ENCODE measurements at regions not wholly inside any gene's neighbourhood (a gene's known extent, or its start where the extent isn't known, plus 50 kb on each side); places are given as distances from the start of the nearest gene placed in this dataset.

DNA sequence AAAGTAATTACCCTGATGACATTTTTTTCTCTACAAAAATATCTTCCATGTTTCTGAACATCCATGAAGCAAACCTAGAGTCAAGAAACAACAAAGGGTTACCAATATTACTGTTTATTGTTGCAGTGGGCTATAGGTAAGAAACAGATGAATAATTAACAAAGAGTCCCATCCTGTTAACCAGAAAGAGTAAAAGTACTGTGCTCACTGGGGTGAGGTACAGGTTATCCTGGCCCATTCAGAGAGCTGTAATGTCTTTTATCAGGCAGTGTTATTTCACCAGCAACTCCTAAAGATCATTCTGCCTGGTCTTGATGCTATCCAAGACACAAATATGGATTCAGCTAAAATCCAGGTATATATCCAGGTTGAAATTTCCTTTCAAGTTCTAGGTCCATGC, 754.9 kb downstream of the SATB2 start:
- no peak overlapping the region for H3K4me3 ChIP-seq (ENCODE audit: low read depth, poor library complexity, severe bottlenecking)
- intact Hi-C loops (cut with DNase I; ENCODE audit: low total_unique reads) = no loop called here
- no peak for DNase-seq (ENCODE audit: low spot score in 2 of 2)
- TF ChIP-seq CTCF (IDR thresholded peaks at IDR 0.05) = no peak
- TF ChIP-seq POLR2A (IDR thresholded peaks at IDR 0.05) = no peak

GRCh38 chr2:198701481-198701880, 756.3 kb downstream of the SATB2 start:
- H3K4me3 ChIP-seq (ENCODE audit: low read depth, poor library complexity, severe bottlenecking) = no peak overlapping the region
- 93% methylated on average over 1 of the region's 1 CpG for WGBS, 2 donors
- DNase-seq (ENCODE audit: low spot score in 2 of 2) = no peak
- no peak for TF ChIP-seq CTCF (IDR thresholded peaks at IDR 0.05)
- no peak for TF ChIP-seq POLR2A (IDR thresholded peaks at IDR 0.05)
- intact Hi-C loops (cut with DNase I; ENCODE audit: low total_unique reads) = no loop called here

DNA sequence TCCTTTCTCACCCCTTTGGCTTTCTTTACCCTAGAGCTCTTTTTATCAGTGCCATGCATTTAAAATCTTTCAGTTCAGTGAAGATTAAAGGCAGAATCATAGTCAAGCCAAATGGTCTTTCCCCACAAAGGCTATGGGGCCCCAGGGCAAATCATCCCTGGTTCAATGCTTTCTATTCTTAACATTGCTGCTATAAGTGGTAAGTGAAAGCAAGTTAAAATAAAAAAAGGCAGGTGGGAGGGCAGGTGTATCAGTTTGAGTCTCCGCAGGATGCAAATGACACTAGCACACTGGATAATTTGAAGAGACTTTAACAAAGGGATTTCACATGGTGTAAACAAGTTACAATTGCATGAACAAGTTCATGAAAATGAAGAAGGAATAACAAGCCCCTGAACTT, 757.4 kb downstream of the SATB2 start:
- 92 to 94% methylated on average over 1 of the region's 1 CpG for WGBS, 2 donors
- no peak for TF ChIP-seq CTCF (IDR thresholded peaks at IDR 0.05)
- TF ChIP-seq POLR2A (IDR thresholded peaks at IDR 0.05) = no peak

GRCh38 chr2:198698230-198698629, 759.5 kb downstream of the SATB2 start:
- H3K4me3 ChIP-seq (ENCODE audit: low read depth, poor library complexity, severe bottlenecking) = no peak overlapping the region
- intact Hi-C loops (cut with DNase I; ENCODE audit: low total_unique reads) = no loop called here
- TF ChIP-seq CTCF (IDR thresholded peaks at IDR 0.05) (no peak), POLR2A (IDR thresholded peaks at IDR 0.05) (no peak)
- no peak for DNase-seq (ENCODE audit: low spot score in 2 of 2)

More for the DNA sequence above, 757.4 kb downstream of the SATB2 start:
- intact Hi-C loops (cut with DNase I; ENCODE audit: low total_unique reads) = no loop called here
- no peak for DNase-seq (ENCODE audit: low spot score in 2 of 2)
- no peak overlapping the region for H3K4me3 ChIP-seq (ENCODE audit: low read depth, poor library complexity, severe bottlenecking)

- TF ChIP-seq CTCF (IDR thresholded peaks at IDR 0.05) = no peak
- no peak for TF ChIP-seq POLR2A (IDR thresholded peaks at IDR 0.05)
- no peak for DNase-seq (ENCODE audit: low spot score in 2 of 2)
- no peak overlapping the region for H3K4me3 ChIP-seq (ENCODE audit: low read depth, poor library complexity, severe bottlenecking)
- intact Hi-C loops (cut with DNase I; ENCODE audit: low total_unique reads) = no loop called here
These were observed 759.9 kb downstream of the SATB2 start for GRCh38 chr2:198697794-198698193.

DNA sequence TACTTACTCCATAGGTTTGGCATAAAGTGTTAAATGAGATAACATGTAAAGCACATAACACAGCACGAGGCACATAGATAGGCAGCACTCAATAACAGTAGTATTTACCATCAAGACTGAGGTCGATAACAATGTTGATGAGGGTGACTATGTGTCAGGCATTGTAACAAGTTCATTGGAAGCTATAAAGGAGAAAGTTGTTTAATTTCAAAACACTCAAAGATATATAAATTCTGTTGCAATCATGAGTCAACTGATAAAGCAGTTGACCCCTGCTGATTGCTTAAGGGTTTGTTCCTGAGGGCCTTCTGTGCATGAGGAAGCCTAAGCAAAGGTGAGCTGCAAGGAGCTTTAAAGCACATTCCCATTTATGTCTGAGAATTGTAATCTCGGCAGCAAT, 760.5 kb downstream of the SATB2 start:
- no peak for DNase-seq (ENCODE audit: low spot score in 2 of 2)
- H3K4me3 ChIP-seq (ENCODE audit: low read depth, poor library complexity, severe bottlenecking) = no peak overlapping the region
- no peak for TF ChIP-seq POLR2A (IDR thresholded peaks at IDR 0.05)
- TF ChIP-seq CTCF (IDR thresholded peaks at IDR 0.05) = no peak
- WGBS, 2 donors = 83 to 89% methylated on average over 3 of the region's 3 CpGs
- intact Hi-C loops (cut with DNase I; ENCODE audit: low total_unique reads) = no loop called here
